ENCODE measurements at regions not wholly inside any gene's neighbourhood (a gene's known extent, or its start where the extent isn't known, plus 50 kb on each side); places are given as distances from the start of the nearest gene placed in this dataset.

GRCh38 chr15:95326431-95327182 lies 1003.9 kb upstream of the NR2F2 start:
- Histone ChIP-seq H2AFZ (ENCODE audit: low read depth, low read length) (peak overlapping the region; percentile 73), H3K4me1 (ENCODE audit: insufficient read depth, low read length) (peaks cover 3% of the 10 kb centered on the region), H3K4me3 (ENCODE audit: low read length) (peak overlapping the region; percentile 41), H3K36me3 (ENCODE audit: insufficient read depth, low read length) (no peaks in the 10 kb centered on the region), H3K9me3 (ENCODE audit: low read length) (no peaks in the 10 kb centered on the region), H3K27me3 (ENCODE audit: insufficient read depth, low read length) (no peaks in the 10 kb centered on the region)

- H2AFZ ChIP-seq (ENCODE audit: low read depth, low read length), result peak overlapping the region; percentile 73
- H3K36me3 ChIP-seq (ENCODE audit: insufficient read depth, low read length), result no peaks in the 10 kb centered on the region
- H3K27me3 ChIP-seq (ENCODE audit: insufficient read depth, low read length), result no peaks in the 10 kb centered on the region
- H3K4me3 ChIP-seq (ENCODE audit: low read length), result peak overlapping the region; percentile 41
- H3K9me3 ChIP-seq (ENCODE audit: low read length), result no peaks in the 10 kb centered on the region
- peaks cover 3% of the 10 kb centered on the region for H3K4me1 ChIP-seq (ENCODE audit: insufficient read depth, low read length)
Observed at GRCh38 chr15:95327183-95327525, 1003.3 kb upstream of the NR2F2 start.

GRCh38 chr15:95327661-95328060 lies 1002.8 kb upstream of the NR2F2 start:
- Histone ChIP-seq H3K4me1 (ENCODE audit: insufficient read depth, low read length) (peaks cover 3% of the 10 kb centered on the region), H3K36me3 (ENCODE audit: insufficient read depth, low read length) (no peaks in the 10 kb centered on the region), H3K4me3 (ENCODE audit: low read length) (peak overlapping the region; percentile 29), H2AFZ (ENCODE audit: low read depth, low read length) (peak overlapping the region; percentile 87), H3K9me3 (ENCODE audit: low read length) (no peaks in the 10 kb centered on the region), H3K27me3 (ENCODE audit: insufficient read depth, low read length) (no peaks in the 10 kb centered on the region)

GRCh38 chr15:95328559-95328958 lies 1001.9 kb upstream of the NR2F2 start:
- Histone ChIP-seq H3K36me3 (ENCODE audit: insufficient read depth, low read length) (no peaks in the 10 kb centered on the region), H2AFZ (ENCODE audit: low read depth, low read length) (no peak overlapping the region), H3K4me3 (ENCODE audit: low read length) (no peak overlapping the region), H3K9me3 (ENCODE audit: low read length) (no peaks in the 10 kb centered on the region), H3K4me1 (ENCODE audit: insufficient read depth, low read length) (peaks cover 3% of the 10 kb centered on the region), H3K27me3 (ENCODE audit: insufficient read depth, low read length) (no peaks in the 10 kb centered on the region)

GRCh38 chr15:95329362-95329761 lies 1001.1 kb upstream of the NR2F2 start:
- no peaks in the 10 kb centered on the region for H3K9me3 ChIP-seq (ENCODE audit: low read length)
- H3K4me1 ChIP-seq (ENCODE audit: insufficient read depth, low read length), result peaks cover 3% of the 10 kb centered on the region
- H3K4me3 ChIP-seq (ENCODE audit: low read length), result no peak overlapping the region
- H3K27me3 ChIP-seq (ENCODE audit: insufficient read depth, low read length), result no peaks in the 10 kb centered on the region
- no peaks in the 10 kb centered on the region for H3K36me3 ChIP-seq (ENCODE audit: insufficient read depth, low read length)
- H2AFZ ChIP-seq (ENCODE audit: low read depth, low read length), result no peak overlapping the region

- Histone ChIP-seq H3K9me3 (ENCODE audit: low read length) (no peaks in the 10 kb centered on the region), H3K4me1 (ENCODE audit: insufficient read depth, low read length) (no peaks in the 10 kb centered on the region), H3K4me3 (ENCODE audit: low read length) (no peak overlapping the region)
Observed at GRCh38 chr15:95341686-95342085, 988.8 kb upstream of the NR2F2 start.

GRCh38 chr15:95345867-95346266 lies 984.6 kb upstream of the NR2F2 start:
- H3K9me3 ChIP-seq (ENCODE audit: low read length), result no peaks in the 10 kb centered on the region
- H3K27me3 ChIP-seq (ENCODE audit: insufficient read depth, low read length), result no peaks in the 10 kb centered on the region
- no peak overlapping the region for H3K4me3 ChIP-seq (ENCODE audit: low read length)
- H3K36me3 ChIP-seq (ENCODE audit: insufficient read depth, low read length), result no peaks in the 10 kb centered on the region
- no peak overlapping the region for H2AFZ ChIP-seq (ENCODE audit: low read depth, low read length)
- H3K4me1 ChIP-seq (ENCODE audit: insufficient read depth, low read length), result no peaks in the 10 kb centered on the region

More at GRCh38 chr15:95341686-95342085, 988.8 kb upstream of the NR2F2 start:
- no peak overlapping the region for H2AFZ ChIP-seq (ENCODE audit: low read depth, low read length)
- H3K36me3 ChIP-seq (ENCODE audit: insufficient read depth, low read length), result no peaks in the 10 kb centered on the region
- no peaks in the 10 kb centered on the region for H3K27me3 ChIP-seq (ENCODE audit: insufficient read depth, low read length)

- Histone ChIP-seq H3K4me3 (ENCODE audit: low read length) (no peak overlapping the region), H3K9me3 (ENCODE audit: low read length) (no peaks in the 10 kb centered on the region), H3K4me1 (ENCODE audit: insufficient read depth, low read length) (no peaks in the 10 kb centered on the region), H3K27me3 (ENCODE audit: insufficient read depth, low read length) (no peaks in the 10 kb centered on the region), H2AFZ (ENCODE audit: low read depth, low read length) (no peak overlapping the region), H3K36me3 (ENCODE audit: insufficient read depth, low read length) (no peaks in the 10 kb centered on the region)
Observed at GRCh38 chr15:95346721-95347475, 983.6 kb upstream of the NR2F2 start.

GRCh38 chr15:95347837-95348236 lies 982.7 kb upstream of the NR2F2 start:
- H2AFZ ChIP-seq (ENCODE audit: low read depth, low read length), result no peak overlapping the region
- no peaks in the 10 kb centered on the region for H3K27me3 ChIP-seq (ENCODE audit: insufficient read depth, low read length)
- no peaks in the 10 kb centered on the region for H3K36me3 ChIP-seq (ENCODE audit: insufficient read depth, low read length)
- no peak overlapping the region for H3K4me3 ChIP-seq (ENCODE audit: low read length)
- H3K9me3 ChIP-seq (ENCODE audit: low read length), result no peaks in the 10 kb centered on the region
- H3K4me1 ChIP-seq (ENCODE audit: insufficient read depth, low read length), result no peaks in the 10 kb centered on the region

GRCh38 chr15:95350908-95351307 lies 979.6 kb upstream of the NR2F2 start:
- Histone ChIP-seq H3K9me3 (ENCODE audit: low read length) (no peaks in the 10 kb centered on the region), H3K36me3 (ENCODE audit: insufficient read depth, low read length) (no peaks in the 10 kb centered on the region), H3K4me1 (ENCODE audit: insufficient read depth, low read length) (no peaks in the 10 kb centered on the region), H2AFZ (ENCODE audit: low read depth, low read length) (no peak overlapping the region), H3K27me3 (ENCODE audit: insufficient read depth, low read length) (no peaks in the 10 kb centered on the region), H3K4me3 (ENCODE audit: low read length) (no peak overlapping the region)

GRCh38 chr15:95352631-95353187 lies 977.8 kb upstream of the NR2F2 start:
- Histone ChIP-seq H3K27me3 (ENCODE audit: insufficient read depth, low read length) (no peaks in the 10 kb centered on the region), H3K4me1 (ENCODE audit: insufficient read depth, low read length) (no peaks in the 10 kb centered on the region), H3K9me3 (ENCODE audit: low read length) (no peaks in the 10 kb centered on the region), H3K36me3 (ENCODE audit: insufficient read depth, low read length) (no peaks in the 10 kb centered on the region), H3K4me3 (ENCODE audit: low read length) (no peak overlapping the region), H2AFZ (ENCODE audit: low read depth, low read length) (no peak overlapping the region)

GRCh38 chr15:95353512-95353911 lies 977.0 kb upstream of the NR2F2 start:
- no peaks in the 10 kb centered on the region for H3K36me3 ChIP-seq (ENCODE audit: insufficient read depth, low read length)
- H3K9me3 ChIP-seq (ENCODE audit: low read length), result no peaks in the 10 kb centered on the region
- H2AFZ ChIP-seq (ENCODE audit: low read depth, low read length), result no peak overlapping the region
- H3K27me3 ChIP-seq (ENCODE audit: insufficient read depth, low read length), result no peaks in the 10 kb centered on the region
- no peaks in the 10 kb centered on the region for H3K4me1 ChIP-seq (ENCODE audit: insufficient read depth, low read length)
- no peak overlapping the region for H3K4me3 ChIP-seq (ENCODE audit: low read length)

- peaks cover 6% of the 10 kb centered on the region for H3K4me1 ChIP-seq (ENCODE audit: insufficient read depth, low read length)
- no peaks in the 10 kb centered on the region for H3K27me3 ChIP-seq (ENCODE audit: insufficient read depth, low read length)
- H3K9me3 ChIP-seq (ENCODE audit: low read length), result peaks cover 3% of the 10 kb centered on the region
- no peak overlapping the region for H2AFZ ChIP-seq (ENCODE audit: low read depth, low read length)
- no peaks in the 10 kb centered on the region for H3K36me3 ChIP-seq (ENCODE audit: insufficient read depth, low read length)
- no peak overlapping the region for H3K4me3 ChIP-seq (ENCODE audit: low read length)
Observed at GRCh38 chr15:95359966-95360365, 970.5 kb upstream of the NR2F2 start.

All from neuron (in vitro differentiated cells).